Gastrocnemius medialis (tissue), 4 donors: ENCODE measurements at regions not wholly inside any gene's neighbourhood (a gene's known extent, or its start where the extent isn't known, plus 50 kb on each side); places are given as distances from the start of the nearest gene placed in this dataset.

ENCODE experiments used
- ATAC-seq, 2 donors: fragments of 150-250 bp; one replicate each; pipeline ENCODE4 v1.9.1; 2016
- DNase-seq, 2 donors: peaks; one replicate each; pipeline ENCODE4 v3.0.0-alpha.2; 2019
- H3K27ac ChIP-seq, 4 donors: fragments of 200-600 bp; sonication (generic); 1 replicate in 1 of 4; 2 replicates in 3 of 4; pipeline ENCODE4 v1.5.1; 2016 to 2018; ENCODE audit warnings: mild to moderate bottlenecking in 2 of 4, moderate library complexity in 1 of 4
- H3K27me3 ChIP-seq, 3 donors: fragments of 200-600 bp; sonication (generic) in 2 of 3; 1 replicate in 1 of 3; 2 replicates in 2 of 3; pipeline versions ENCODE4 v1.5.1 to v1.6.0; 2016 to 2019; ENCODE audit warnings: mild to moderate bottlenecking in 1 of 3, moderate library complexity in 1 of 3
- H3K36me3 ChIP-seq, 2 donors: fragments of 200-600 bp; sonication (generic) in 1 of 2; one replicate each; pipeline ENCODE4 v1.5.1; 2017 to 2018
- H3K4me1 ChIP-seq, 2 donors: fragments of 200-600 bp; sonication (generic) in 1 of 2; one replicate each; pipeline ENCODE4 v1.5.1; 2016 to 2017; ENCODE audit warnings: mild to moderate bottlenecking in 2 of 2
- H3K4me3 ChIP-seq, 4 donors: fragments of 200-600 bp; sonication (generic) in 3 of 4; 1 replicate in 1 of 4; 2 replicates in 3 of 4; pipeline ENCODE4 v1.5.1; 2016 to 2019; ENCODE audit warnings: mild to moderate bottlenecking in 2 of 4
- H3K9me3 ChIP-seq, 3 donors: fragments of 200-600 bp; sonication (generic) in 2 of 3; 1 replicate in 1 of 3; 2 replicates in 2 of 3; pipeline ENCODE4 v1.5.1; 2016 to 2019
- CTCF ChIP-seq, 5 experiments: fragments of 450-650 bp in 3 of 5; fragments of 200-600 bp in 2 of 5; sonication (generic) in 2 of 5; IDR thresholded peaks in 4 of 5; conservative IDR thresholded peaks in 1 of 5; 1 replicate in 4 of 5; 2 replicates in 1 of 5; pipeline ENCODE4 v1.5.1; 2016 to 2019; ENCODE audit warnings: antibody characterized with exemption in 5 of 5, mild to moderate bottlenecking in 3 of 5, moderate library complexity in 3 of 5
- POLR2A ChIP-seq, 2 donors: fragments of 450-650 bp; IDR thresholded peaks; one replicate each; pipeline ENCODE4 v1.6.1; 2017; ENCODE audit warnings: antibody characterized with exemption in 2 of 2, mild to moderate bottlenecking in 2 of 2, moderate library complexity in 2 of 2
- in situ Hi-C, 4 donors: fragments of 200-750 bp; cut with MboI; loops; one replicate each; pipeline versions ENCODE4 v1.15.0 to v1.8.0; 2017; ENCODE audit warnings: low sequenced_read_pairs in 4 of 4
- intact Hi-C: fragments of 100-400 bp; cut with DNase I; formaldehyde crosslinking; loops from one replicate; pipeline ENCODE4 v1.15.1; 2023; ENCODE audit warnings: low total_unique reads

- ATAC-seq, result no peak
Observed at GRCh38 chr1:98331718-98332311, 329.7 kb upstream of the SNX7 start.

DNA sequence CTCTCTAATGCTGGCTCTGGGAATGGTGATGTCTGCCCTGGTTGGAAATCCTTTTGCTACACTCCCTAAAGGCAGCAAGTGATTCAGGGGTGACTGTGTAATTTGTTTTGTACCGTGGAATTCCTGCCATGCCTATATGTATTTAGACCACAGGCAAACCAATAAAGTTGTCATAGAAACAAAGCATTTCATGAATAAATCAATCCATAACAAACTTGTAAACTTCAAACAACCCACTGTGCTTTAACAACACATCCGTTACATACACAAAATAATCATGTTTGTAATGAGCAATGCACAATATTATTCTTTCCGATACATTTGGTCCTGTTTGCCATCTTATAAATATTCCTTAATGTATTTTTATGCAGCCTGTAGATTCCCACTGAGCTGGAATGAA lies 330.3 kb upstream of the SNX7 start:
- Histone ChIP-seq H3K27me3 (no peaks in the 10 kb centered on the region), H3K36me3 (no peaks in the 10 kb centered on the region), H3K4me1 (no peaks in the 10 kb centered on the region), H3K27ac (no peak overlapping the region), H3K4me3 (no peak overlapping the region), H3K9me3 (no peaks in the 10 kb centered on the region)
- in situ Hi-C loops (no loop called here), intact Hi-C loops (no loop called here)
- TF ChIP-seq POLR2A (IDR thresholded peaks at IDR 0.05) (no peak), CTCF (IDR thresholded peaks at IDR 0.05 in 4 of 5, conservative IDR thresholded peaks at IDR 0.05 in 1 of 5) (no peak)
- ATAC-seq, result no peak
- no peak for DNase-seq

More at GRCh38 chr1:98331718-98332311, 329.7 kb upstream of the SNX7 start:
- H3K27me3 ChIP-seq, result no peaks in the 10 kb centered on the region
- no peak overlapping the region for H3K27ac ChIP-seq
- no peaks in the 10 kb centered on the region for H3K36me3 ChIP-seq
- no peaks in the 10 kb centered on the region for H3K4me1 ChIP-seq
- in situ Hi-C loops (no loop called here), intact Hi-C loops (no loop called here)
- no peak overlapping the region for H3K4me3 ChIP-seq
- no peaks in the 10 kb centered on the region for H3K9me3 ChIP-seq
- no peak for DNase-seq
- TF ChIP-seq CTCF (IDR thresholded peaks at IDR 0.05 in 4 of 5, conservative IDR thresholded peaks at IDR 0.05 in 1 of 5) (no peak), POLR2A (IDR thresholded peaks at IDR 0.05) (no peak)

DNA sequence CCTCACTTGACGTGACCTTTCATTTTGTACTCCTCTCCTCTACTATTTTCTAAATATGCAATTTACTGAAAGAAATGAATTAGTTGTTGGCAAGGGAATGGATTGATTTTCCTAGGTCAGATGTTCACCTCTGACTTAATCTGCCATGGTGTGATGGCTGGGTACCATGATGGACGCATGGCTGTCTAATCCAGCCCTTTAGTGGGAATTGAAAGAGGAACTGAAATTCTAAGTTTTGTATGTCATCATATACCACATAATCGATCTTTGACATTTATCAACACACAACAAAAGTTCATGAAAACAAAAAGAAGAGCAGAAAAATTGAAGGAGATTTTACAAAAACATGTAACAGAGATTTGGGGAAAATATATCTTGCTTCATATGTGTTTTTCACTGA lies 331.3 kb upstream of the SNX7 start:
- Histone ChIP-seq H3K36me3 (no peaks in the 10 kb centered on the region), H3K27ac (no peak overlapping the region), H3K4me1 (no peaks in the 10 kb centered on the region), H3K27me3 (no peaks in the 10 kb centered on the region), H3K4me3 (no peak overlapping the region), H3K9me3 (no peaks in the 10 kb centered on the region)
- ATAC-seq, result no peak
- TF ChIP-seq CTCF (IDR thresholded peaks at IDR 0.05 in 4 of 5, conservative IDR thresholded peaks at IDR 0.05 in 1 of 5), result no peak
- TF ChIP-seq POLR2A (IDR thresholded peaks at IDR 0.05), result no peak
- intact Hi-C loops (no loop called here), in situ Hi-C loops (no loop called here)
- DNase-seq, result no peak

DNA sequence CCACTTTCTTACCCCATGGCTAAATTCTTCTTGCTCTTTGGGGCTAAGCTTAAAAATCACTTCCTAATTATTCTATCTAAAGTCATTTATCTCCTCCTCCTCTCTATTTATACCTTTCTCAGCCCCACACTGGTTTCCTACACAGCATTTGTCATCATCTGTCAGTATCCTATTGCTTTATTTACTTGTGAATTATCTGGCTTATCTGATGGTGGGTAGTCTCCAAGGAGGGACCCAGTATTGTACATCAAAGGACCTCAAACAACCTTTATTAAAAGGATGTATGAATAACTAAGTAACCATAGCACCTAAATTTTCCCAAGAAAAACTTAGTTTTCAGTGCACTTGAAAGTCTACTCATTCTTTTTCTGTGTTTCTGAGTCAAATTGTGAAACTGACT lies 332.7 kb upstream of the SNX7 start:
- H3K4me1 ChIP-seq, result no peaks in the 10 kb centered on the region
- no peaks in the 10 kb centered on the region for H3K27me3 ChIP-seq
- no peak for ATAC-seq
- H3K4me3 ChIP-seq, result no peak overlapping the region
- no peaks in the 10 kb centered on the region for H3K9me3 ChIP-seq
- in situ Hi-C loops, result no loop called here
- intact Hi-C loops, result no loop called here
- H3K27ac ChIP-seq, result no peak overlapping the region
- TF ChIP-seq CTCF (IDR thresholded peaks at IDR 0.05 in 4 of 5, conservative IDR thresholded peaks at IDR 0.05 in 1 of 5) (no peak), POLR2A (IDR thresholded peaks at IDR 0.05) (no peak)
- DNase-seq, result no peak
- no peaks in the 10 kb centered on the region for H3K36me3 ChIP-seq
